Endodermal cell (in vitro differentiated cells): ENCODE measurements at regions not wholly inside any gene's neighbourhood (a gene's known extent, or its start where the extent isn't known, plus 50 kb on each side); places are given as distances from the start of the nearest gene placed in this dataset.
A peak's percentile ranks its signal among the peaks of the same experiment; 100 is the strongest.

Experiments used
- DNase-seq: peaks from one replicate; pipeline ENCODE4 v3.0.0-alpha.2; 2017
- H3K27ac ChIP-seq: 2 replicates; pipeline ENCODE4 v1.5.1; 2013; ENCODE audit warnings: mild to moderate bottlenecking, low read depth, low read length, moderate library complexity
- H3K27me3 ChIP-seq: 2 replicates; pipeline ENCODE4 v1.6.1; 2013; ENCODE audit warnings: mild to moderate bottlenecking, low read length, moderate library complexity; ENCODE audit not compliant: insufficient read depth, control insufficient read depth, poor library complexity, severe bottlenecking
- H3K36me3 ChIP-seq: 2 replicates; pipeline ENCODE4 v1.7.0; 2013; ENCODE audit warnings: mild to moderate bottlenecking, low read length, moderate library complexity; ENCODE audit not compliant: control insufficient read depth, insufficient read depth
- H3K4me1 ChIP-seq: one replicate; pipeline ENCODE4 v1.7.0; 2013; ENCODE audit warnings: low read length; ENCODE audit not compliant: control insufficient read depth, insufficient read depth
- H3K4me3 ChIP-seq: 2 replicates; pipeline ENCODE4 v1.5.1; 2013; ENCODE audit warnings: mild to moderate bottlenecking, low read length, moderate library complexity
- H3K9ac ChIP-seq: 2 replicates; pipeline ENCODE4 v1.6.1; 2013; ENCODE audit warnings: mild to moderate bottlenecking, low read length, moderate library complexity; ENCODE audit not compliant: poor library complexity, severe bottlenecking; ENCODE audit errors: extremely low read depth
- H3K9me3 ChIP-seq: 2 replicates; pipeline ENCODE4 v1.6.1; 2013; ENCODE audit warnings: mild to moderate bottlenecking, low read length, moderate library complexity; ENCODE audit not compliant: control insufficient read depth
- H3K27ac Mint-ChIP-seq: 2 replicates; pipeline ENCODE4 v1.8.0; 2020; ENCODE audit warnings: mixed read lengths
- H3K27me3 Mint-ChIP-seq: 2 replicates; pipeline ENCODE4 v1.8.0; 2021; ENCODE audit warnings: mild to moderate bottlenecking, mixed read lengths; ENCODE audit not compliant: insufficient read depth
- H3K36me3 Mint-ChIP-seq: 2 replicates; pipeline ENCODE4 v1.8.0; 2020; ENCODE audit warnings: low read depth, mixed read lengths
- H3K4me1 Mint-ChIP-seq: 2 replicates; pipeline ENCODE4 v1.8.0; 2020; ENCODE audit warnings: mixed read lengths
- H3K4me3 Mint-ChIP-seq: 2 replicates; pipeline ENCODE4 v1.8.0; 2020; ENCODE audit warnings: mild to moderate bottlenecking, moderate library complexity, mixed read lengths
- H3K9me3 Mint-ChIP-seq: 2 replicates; pipeline ENCODE4 v1.8.0; 2020; ENCODE audit warnings: mild to moderate bottlenecking, mixed read lengths
- WGBS, 2 experiments: methylation state at CpG; one replicate each; pipeline versions ENCODE4 v1.1.5 to v1.1.7; 2013; ENCODE audit warnings: missing lambda C conversion rate in 2 of 2, mixed read lengths in 1 of 2; ENCODE audit not compliant: insufficient coverage in 1 of 2, insufficient read length in 1 of 2; 5-methylcytosine and 5-hydroxymethylcytosine counted together
- TF ChIP-seq, protein P1 (sequence below): fragments of 200-600 bp; sonication (generic); conservative IDR thresholded peaks from 2 replicates; pipeline ENCODE4 v1.5.0; 2021; ENCODE audit warnings: antibody characterized with exemption, mild to moderate bottlenecking

- no peaks in the 10 kb centered on the region for H3K27me3 ChIP-seq
- no peaks in the 10 kb centered on the region for H3K36me3 ChIP-seq
- 92 to 98% methylated on average over 5 of the region's 5 CpGs for WGBS, 2 experiments
- Mint-ChIP-seq H3K36me3 (no peaks in the 10 kb centered on the region), H3K4me3 (no peak overlapping the region), H3K9me3 (no peaks in the 10 kb centered on the region), H3K4me1 (no peaks in the 10 kb centered on the region), H3K27me3 (peaks cover 5% of the 10 kb centered on the region), H3K27ac (no peak overlapping the region)
- H3K9ac ChIP-seq = no peak overlapping the region
- no peak for DNase-seq
- no peak overlapping the region for H3K4me3 ChIP-seq
- H3K4me1 ChIP-seq = no peaks in the 10 kb centered on the region
- TF ChIP-seq, protein P1, sequence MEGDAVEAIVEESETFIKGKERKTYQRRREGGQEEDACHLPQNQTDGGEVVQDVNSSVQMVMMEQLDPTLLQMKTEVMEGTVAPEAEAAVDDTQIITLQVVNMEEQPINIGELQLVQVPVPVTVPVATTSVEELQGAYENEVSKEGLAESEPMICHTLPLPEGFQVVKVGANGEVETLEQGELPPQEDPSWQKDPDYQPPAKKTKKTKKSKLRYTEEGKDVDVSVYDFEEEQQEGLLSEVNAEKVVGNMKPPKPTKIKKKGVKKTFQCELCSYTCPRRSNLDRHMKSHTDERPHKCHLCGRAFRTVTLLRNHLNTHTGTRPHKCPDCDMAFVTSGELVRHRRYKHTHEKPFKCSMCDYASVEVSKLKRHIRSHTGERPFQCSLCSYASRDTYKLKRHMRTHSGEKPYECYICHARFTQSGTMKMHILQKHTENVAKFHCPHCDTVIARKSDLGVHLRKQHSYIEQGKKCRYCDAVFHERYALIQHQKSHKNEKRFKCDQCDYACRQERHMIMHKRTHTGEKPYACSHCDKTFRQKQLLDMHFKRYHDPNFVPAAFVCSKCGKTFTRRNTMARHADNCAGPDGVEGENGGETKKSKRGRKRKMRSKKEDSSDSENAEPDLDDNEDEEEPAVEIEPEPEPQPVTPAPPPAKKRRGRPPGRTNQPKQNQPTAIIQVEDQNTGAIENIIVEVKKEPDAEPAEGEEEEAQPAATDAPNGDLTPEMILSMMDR = no peak
- H3K27ac ChIP-seq = no peak overlapping the region
- H3K9me3 ChIP-seq = no peaks in the 10 kb centered on the region
These were observed 331.8 kb downstream of the CYP26B1 start for GRCh38 chr2:71815701-71816474.

- Histone ChIP-seq H3K36me3 (no peaks in the 10 kb centered on the region), H3K4me1 (no peaks in the 10 kb centered on the region), H3K4me3 (no peak overlapping the region), H3K27ac (no peak overlapping the region), H3K27me3 (no peaks in the 10 kb centered on the region), H3K9ac (no peak overlapping the region), H3K9me3 (no peaks in the 10 kb centered on the region)
- Mint-ChIP-seq H3K27ac (no peak overlapping the region), H3K36me3 (no peaks in the 10 kb centered on the region), H3K9me3 (no peaks in the 10 kb centered on the region), H3K4me1 (no peaks in the 10 kb centered on the region), H3K4me3 (no peak overlapping the region), H3K27me3 (peaks cover 5% of the 10 kb centered on the region)
- TF ChIP-seq, protein P1 = no peak
- DNase-seq = peak; percentile 22
- 78 to 91% methylated on average over 1 to 2 of the region's 2 CpGs for WGBS, 2 experiments
These were observed 332.8 kb downstream of the CYP26B1 start for GRCh38 chr2:71814885-71815284.

GRCh38 chr2:71813807-71814470 is 333.7 kb downstream of the CYP26B1 start:
- H3K4me3 Mint-ChIP-seq = no peak overlapping the region
- TF ChIP-seq, protein P1 = no peak
- peak; percentile 21 for DNase-seq
- Histone ChIP-seq H3K27me3 (no peaks in the 10 kb centered on the region), H3K4me1 (no peaks in the 10 kb centered on the region), H3K9me3 (no peaks in the 10 kb centered on the region), H3K36me3 (no peaks in the 10 kb centered on the region), H3K9ac (no peak overlapping the region), H3K27ac (no peak overlapping the region), H3K4me3 (no peak overlapping the region)
- no peak overlapping the region for H3K27ac Mint-ChIP-seq
- peaks cover 5% of the 10 kb centered on the region for H3K27me3 Mint-ChIP-seq
- 83 to 87% methylated on average over 2 to 4 of the region's 4 CpGs for WGBS, 2 experiments
- H3K9me3 Mint-ChIP-seq = no peaks in the 10 kb centered on the region
- no peaks in the 10 kb centered on the region for H3K4me1 Mint-ChIP-seq
- no peaks in the 10 kb centered on the region for H3K36me3 Mint-ChIP-seq
